Endothelial cell (in vitro differentiated cells): ENCODE measurements at regions not wholly inside any gene's neighbourhood (a gene's known extent, or its start where the extent isn't known, plus 50 kb on each side); places are given as distances from the start of the nearest gene placed in this dataset.

ENCODE experiments used
- DNase-seq: peaks from one replicate; pipeline ENCODE4 v3.0.0; 2021; ENCODE audit warnings: low spot score
- H3K27ac Mint-ChIP-seq: one replicate; pipeline ENCODE4 v1.8.0; 2021; ENCODE audit warnings: mixed read lengths, inconsistent platforms; ENCODE audit not compliant: unreplicated experiment
- H3K27me3 Mint-ChIP-seq: one replicate; pipeline ENCODE4 v1.8.0; 2021; ENCODE audit warnings: mild to moderate bottlenecking, moderate library complexity, mixed read lengths, inconsistent platforms; ENCODE audit not compliant: unreplicated experiment
- H3K36me3 Mint-ChIP-seq: one replicate; pipeline ENCODE4 v1.8.0; 2021; ENCODE audit warnings: mild to moderate bottlenecking, low read depth, mixed read lengths, inconsistent platforms; ENCODE audit not compliant: unreplicated experiment
- H3K4me1 Mint-ChIP-seq: one replicate; pipeline ENCODE4 v1.8.0; 2021; ENCODE audit warnings: mild to moderate bottlenecking, mixed read lengths, inconsistent platforms; ENCODE audit not compliant: unreplicated experiment
- H3K4me3 Mint-ChIP-seq: one replicate; pipeline ENCODE4 v1.8.0; 2021; ENCODE audit warnings: mild to moderate bottlenecking, mixed read lengths, inconsistent platforms; ENCODE audit not compliant: unreplicated experiment
- H3K9me3 Mint-ChIP-seq: one replicate; pipeline ENCODE4 v1.8.0; 2021; ENCODE audit warnings: mixed read lengths, inconsistent platforms; ENCODE audit not compliant: unreplicated experiment
- TF ChIP-seq, protein P1 (sequence below): fragments of 200-600 bp; sonication (generic); IDR thresholded peaks from one replicate; pipeline ENCODE4 v1.5.0; 2021; ENCODE audit warnings: antibody characterized with exemption; ENCODE audit not compliant: unreplicated experiment

DNA sequence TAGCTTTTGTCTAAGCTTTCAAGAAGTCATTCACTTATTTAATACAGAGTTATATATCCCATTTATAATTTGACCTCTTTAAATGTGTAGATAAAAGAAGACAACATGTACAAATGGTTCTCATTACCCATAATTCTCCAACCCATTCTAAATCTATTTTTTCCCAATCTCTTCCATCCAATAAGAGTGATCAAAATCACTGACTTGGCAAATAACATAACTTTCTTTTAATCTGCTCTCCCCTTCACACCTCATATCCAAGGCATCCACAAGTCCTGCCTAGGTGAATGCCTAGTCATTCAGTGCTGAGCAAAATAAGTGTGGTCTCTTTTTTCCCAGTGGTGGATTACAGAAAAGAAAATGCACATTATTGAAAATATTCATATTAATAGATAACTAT is 1231.1 kb downstream of the CDH11 start:
- Mint-ChIP-seq H3K4me3 (no peak overlapping the region), H3K36me3 (no peaks in the 10 kb centered on the region), H3K27me3 (no peaks in the 10 kb centered on the region), H3K9me3 (no peaks in the 10 kb centered on the region), H3K27ac (no peak overlapping the region), H3K4me1 (no peaks in the 10 kb centered on the region)
- DNase-seq: no peak
- TF ChIP-seq, protein P1, sequence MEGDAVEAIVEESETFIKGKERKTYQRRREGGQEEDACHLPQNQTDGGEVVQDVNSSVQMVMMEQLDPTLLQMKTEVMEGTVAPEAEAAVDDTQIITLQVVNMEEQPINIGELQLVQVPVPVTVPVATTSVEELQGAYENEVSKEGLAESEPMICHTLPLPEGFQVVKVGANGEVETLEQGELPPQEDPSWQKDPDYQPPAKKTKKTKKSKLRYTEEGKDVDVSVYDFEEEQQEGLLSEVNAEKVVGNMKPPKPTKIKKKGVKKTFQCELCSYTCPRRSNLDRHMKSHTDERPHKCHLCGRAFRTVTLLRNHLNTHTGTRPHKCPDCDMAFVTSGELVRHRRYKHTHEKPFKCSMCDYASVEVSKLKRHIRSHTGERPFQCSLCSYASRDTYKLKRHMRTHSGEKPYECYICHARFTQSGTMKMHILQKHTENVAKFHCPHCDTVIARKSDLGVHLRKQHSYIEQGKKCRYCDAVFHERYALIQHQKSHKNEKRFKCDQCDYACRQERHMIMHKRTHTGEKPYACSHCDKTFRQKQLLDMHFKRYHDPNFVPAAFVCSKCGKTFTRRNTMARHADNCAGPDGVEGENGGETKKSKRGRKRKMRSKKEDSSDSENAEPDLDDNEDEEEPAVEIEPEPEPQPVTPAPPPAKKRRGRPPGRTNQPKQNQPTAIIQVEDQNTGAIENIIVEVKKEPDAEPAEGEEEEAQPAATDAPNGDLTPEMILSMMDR: no peak

DNA sequence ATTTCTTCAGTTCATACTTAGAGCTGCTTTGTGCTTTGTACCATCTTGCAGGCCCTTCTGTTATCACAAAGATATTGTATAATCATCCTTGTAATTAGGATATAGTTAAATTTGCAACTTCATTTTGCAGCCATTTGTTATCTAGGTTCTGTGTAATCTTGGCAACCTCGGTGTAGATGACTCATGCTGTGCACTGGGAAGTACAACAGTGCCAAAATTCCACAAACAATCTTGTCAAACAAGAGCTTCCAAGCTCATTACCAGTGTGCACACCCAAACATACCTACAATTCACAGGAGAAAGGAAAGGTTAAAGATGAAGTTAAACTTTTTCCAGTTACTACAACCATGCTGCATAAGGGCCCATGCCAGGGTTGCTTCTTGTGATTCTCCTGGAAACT is 1231.8 kb downstream of the CDH11 start:
- no peaks in the 10 kb centered on the region for H3K9me3 Mint-ChIP-seq
- H3K27ac Mint-ChIP-seq: no peak overlapping the region
- DNase-seq: no peak
- H3K36me3 Mint-ChIP-seq: no peaks in the 10 kb centered on the region
- H3K4me1 Mint-ChIP-seq: no peaks in the 10 kb centered on the region
- TF ChIP-seq, protein P1: no peak
- H3K4me3 Mint-ChIP-seq: no peak overlapping the region
- H3K27me3 Mint-ChIP-seq: no peaks in the 10 kb centered on the region

DNA sequence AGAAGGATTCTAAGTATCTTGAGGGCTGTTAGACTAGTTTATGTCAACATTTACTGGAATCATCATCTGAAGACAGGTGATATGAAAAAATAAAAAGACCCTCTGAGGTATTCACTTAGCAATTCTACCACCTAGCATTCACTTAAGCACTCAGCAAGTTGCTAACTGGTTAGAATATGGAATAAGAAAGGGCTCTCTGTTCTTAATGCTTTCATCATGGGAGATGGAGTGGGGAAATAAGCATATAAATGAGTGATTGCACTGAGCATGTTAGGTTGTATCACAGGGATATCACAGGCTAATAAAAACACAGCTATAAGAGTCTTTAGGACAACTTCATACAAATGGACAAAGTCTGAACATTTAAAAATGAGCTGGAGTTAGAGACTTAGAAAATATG is 1238.8 kb downstream of the CDH11 start:
- no peaks in the 10 kb centered on the region for H3K9me3 Mint-ChIP-seq
- DNase-seq: no peak
- TF ChIP-seq, protein P1: no peak
- H3K4me3 Mint-ChIP-seq: no peak overlapping the region
- no peaks in the 10 kb centered on the region for H3K27me3 Mint-ChIP-seq
- no peak overlapping the region for H3K27ac Mint-ChIP-seq
- no peaks in the 10 kb centered on the region for H3K36me3 Mint-ChIP-seq
- H3K4me1 Mint-ChIP-seq: no peaks in the 10 kb centered on the region

DNA sequence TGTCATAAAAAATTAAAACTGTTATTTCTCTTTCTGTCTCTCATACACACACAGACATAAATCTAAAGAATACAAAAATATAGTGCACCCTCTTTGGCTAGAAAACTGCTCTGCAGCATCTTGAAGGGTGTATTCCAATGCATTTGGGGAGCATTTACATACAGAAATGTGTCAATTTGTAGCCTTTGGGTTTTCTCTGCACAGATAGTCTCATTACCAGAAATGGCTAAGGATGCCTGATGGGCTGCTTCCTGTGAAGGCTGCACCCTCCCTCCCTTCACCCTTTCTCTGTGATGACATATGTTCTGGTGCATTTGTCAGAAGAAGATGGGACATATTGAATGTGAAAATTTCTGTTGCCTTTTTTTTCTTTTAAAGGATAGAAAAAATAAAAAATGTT is 1239.3 kb downstream of the CDH11 start:
- TF ChIP-seq, protein P1: no peak
- Mint-ChIP-seq H3K4me3 (no peak overlapping the region), H3K4me1 (no peaks in the 10 kb centered on the region), H3K36me3 (no peaks in the 10 kb centered on the region), H3K9me3 (no peaks in the 10 kb centered on the region), H3K27me3 (no peaks in the 10 kb centered on the region), H3K27ac (no peak overlapping the region)
- no peak for DNase-seq

DNA sequence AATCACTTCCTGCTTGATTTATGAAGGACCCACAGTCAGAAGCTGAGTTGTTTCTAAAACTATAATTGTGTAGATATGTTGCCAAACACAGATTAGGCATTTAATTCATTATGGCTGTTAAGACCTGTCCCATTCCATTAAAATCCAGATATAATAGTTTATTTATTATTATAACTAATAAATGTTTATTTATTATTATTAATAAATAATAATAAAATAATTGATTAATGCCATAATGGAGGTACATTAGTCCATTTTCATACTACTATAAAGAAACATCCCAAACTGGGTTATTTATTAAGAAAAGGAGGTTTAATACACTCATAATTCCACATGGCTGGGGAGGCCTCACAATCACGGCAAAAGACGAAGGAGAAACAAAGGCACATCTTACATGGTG is 1240.9 kb downstream of the CDH11 start:
- Mint-ChIP-seq H3K27ac (no peak overlapping the region), H3K27me3 (no peaks in the 10 kb centered on the region), H3K4me1 (no peaks in the 10 kb centered on the region), H3K4me3 (no peak overlapping the region), H3K9me3 (no peaks in the 10 kb centered on the region), H3K36me3 (no peaks in the 10 kb centered on the region)
- TF ChIP-seq, protein P1: no peak
- DNase-seq: no peak
